HEK293 (cell line): ENCODE measurements at regions not wholly inside any gene's neighbourhood (a gene's known extent, or its start where the extent isn't known, plus 50 kb on each side); places are given as distances from the start of the nearest gene placed in this dataset.

Experiments used
- CTCF ChIA-PET: fragments of 350-600 bp; formaldehyde crosslinking; extraction: SDS; loops from one replicate; lab custom pipeline; 2021; ENCODE audit warnings: antibody characterized with exemption; lab: Yijun Ruan, JAX
- POLR2A ChIA-PET: fragments of 300-600 bp; formaldehyde crosslinking; extraction: SDS; loops from one replicate; lab custom pipeline; 2020; ENCODE audit warnings: antibody characterized with exemption, inconsistent platforms; lab: Yijun Ruan, JAX
- H3K27ac ChIP-seq: fragments of 200-500 bp; sonication (Bioruptor generic); 2 replicates; pipeline ENCODE4 v1.5.1; 2014; ENCODE audit warnings: low read depth, low read length, control low read depth, inconsistent platforms; ENCODE audit errors: extremely low read depth
- H3K36me3 ChIP-seq, 2 experiments: fragments of 200-500 bp in 1 of 2; sonication (Bioruptor generic) in 1 of 2; 1 replicate in 1 of 2; 2 replicates in 1 of 2; pipeline ENCODE4 v1.5.1; 2014 to 2017; ENCODE audit warnings: inconsistent platforms in 2 of 2, low read length in 2 of 2; ENCODE audit not compliant: control insufficient read depth in 2 of 2, insufficient read depth in 1 of 2
- H3K4me1 ChIP-seq: fragments of 200-500 bp; sonication (Bioruptor generic); 2 replicates; pipeline ENCODE4 v1.5.1; 2014; ENCODE audit warnings: mild to moderate bottlenecking, low read length, inconsistent platforms; ENCODE audit not compliant: control insufficient read depth, insufficient read depth
- H3K4me3 ChIP-seq: 2 replicates; pipeline ENCODE4 v1.5.1; 2011; ENCODE audit warnings: low read depth, mild to moderate bottlenecking, control low read depth, low read length, moderate library complexity
- H3K9me3 ChIP-seq: fragments of 200-500 bp; sonication (Bioruptor generic); 2 replicates; pipeline ENCODE4 v1.5.1; 2014; ENCODE audit warnings: low read depth, low read length, inconsistent platforms; ENCODE audit not compliant: control insufficient read depth, insufficient read depth
- BCL11A ChIP-seq: fragments of 450-650 bp; formaldehyde crosslinking; IDR thresholded peaks from 2 replicates; pipeline ENCODE4 v1.5.1; 2016; ENCODE audit warnings: low read depth, missing biosample characterization, missing genetic modification characterization
- INSM2 ChIP-seq: fragments of 450-650 bp; formaldehyde crosslinking; IDR thresholded peaks from 2 replicates; pipeline ENCODE4 v1.5.1; 2016; ENCODE audit warnings: missing biosample characterization, missing genetic modification characterization
- KLF9 ChIP-seq: fragments of 450-650 bp; formaldehyde crosslinking; IDR thresholded peaks from 2 replicates; pipeline ENCODE4 v1.5.1; 2016; ENCODE audit warnings: missing biosample characterization, missing genetic modification characterization, low read depth
- MEIS1 ChIP-seq: sonication (generic); formaldehyde crosslinking; IDR thresholded peaks from 2 replicates; pipeline ENCODE4 v1.8.1; 2022; ENCODE audit warnings: missing genetic modification reagents, mild to moderate bottlenecking, borderline replicate concordance
- PRDM1 ChIP-seq: fragments of 450-650 bp; formaldehyde crosslinking; IDR thresholded peaks from 2 replicates; pipeline ENCODE4; 2016; ENCODE audit warnings: missing biosample characterization, missing genetic modification characterization
- TRIM28 ChIP-seq: IDR thresholded peaks from 2 replicates; pipeline ENCODE4 v1.6.1; 2011; ENCODE audit warnings: low read length, control low read depth, borderline replicate concordance
- ZBTB20 ChIP-seq: fragments of 450-650 bp; formaldehyde crosslinking; IDR thresholded peaks from 2 replicates; pipeline ENCODE4 v1.5.1; 2016; ENCODE audit warnings: missing biosample characterization, missing genetic modification characterization
- ZBTB6 ChIP-seq: fragments of 450-650 bp; formaldehyde crosslinking; IDR thresholded peaks from 2 replicates; pipeline ENCODE4 v1.5.1; 2017; ENCODE audit warnings: missing biosample characterization, missing genetic modification characterization
- ZFHX2 ChIP-seq: fragments of 450-650 bp; formaldehyde crosslinking; conservative IDR thresholded peaks from 2 replicates; pipeline ENCODE4 v1.5.1; 2016; ENCODE audit warnings: missing biosample characterization, missing genetic modification characterization
- ZNF112 ChIP-seq: fragments of 450-650 bp; formaldehyde crosslinking; IDR thresholded peaks from 2 replicates; pipeline ENCODE4 v1.5.0; 2017; ENCODE audit warnings: missing biosample characterization, missing genetic modification characterization
- ZNF169 ChIP-seq: fragments of 450-650 bp; formaldehyde crosslinking; IDR thresholded peaks from 2 replicates; pipeline ENCODE4 v1.5.1; 2016; ENCODE audit warnings: missing biosample characterization, missing genetic modification characterization
- ZNF2 ChIP-seq: fragments of 450-650 bp; formaldehyde crosslinking; IDR thresholded peaks from 2 replicates; pipeline ENCODE4 v1.5.1; 2016; ENCODE audit warnings: missing biosample characterization, missing genetic modification characterization
- ZNF266 ChIP-seq: fragments of 450-650 bp; formaldehyde crosslinking; IDR thresholded peaks from 2 replicates; pipeline ENCODE4 v1.5.1; 2016; ENCODE audit warnings: missing biosample characterization, missing genetic modification characterization, low read depth
- ZNF302 ChIP-seq: fragments of 450-650 bp; formaldehyde crosslinking; IDR thresholded peaks from 2 replicates; pipeline ENCODE4 v1.5.1; 2016; ENCODE audit warnings: missing biosample characterization, missing genetic modification characterization, low read depth
- ZNF529 ChIP-seq: fragments of 450-650 bp; formaldehyde crosslinking; IDR thresholded peaks from 2 replicates; pipeline ENCODE4 v1.5.1; 2017; ENCODE audit warnings: missing genetic modification characterization, missing biosample characterization; ENCODE audit not compliant: insufficient replicate concordance
- ZNF580 ChIP-seq: fragments of 450-650 bp; formaldehyde crosslinking; IDR thresholded peaks from 2 replicates; pipeline ENCODE4 v1.5.1; 2016; ENCODE audit warnings: missing biosample characterization, missing genetic modification characterization
- ZNF747 ChIP-seq: fragments of 450-650 bp; formaldehyde crosslinking; IDR thresholded peaks from 2 replicates; pipeline ENCODE4 v1.5.1; 2016; ENCODE audit warnings: missing biosample characterization, missing genetic modification characterization
- ZSCAN16 ChIP-seq: fragments of 450-650 bp; formaldehyde crosslinking; IDR thresholded peaks from 2 replicates; pipeline ENCODE4 v1.5.1; 2016; ENCODE audit warnings: missing biosample characterization, missing genetic modification characterization
- TF ChIP-seq, protein P1 (sequence below): fragments of 450-650 bp; formaldehyde crosslinking; IDR thresholded peaks from 2 replicates; pipeline ENCODE4 v1.5.1; 2017; ENCODE audit warnings: missing biosample characterization, missing genetic modification characterization

DNA sequence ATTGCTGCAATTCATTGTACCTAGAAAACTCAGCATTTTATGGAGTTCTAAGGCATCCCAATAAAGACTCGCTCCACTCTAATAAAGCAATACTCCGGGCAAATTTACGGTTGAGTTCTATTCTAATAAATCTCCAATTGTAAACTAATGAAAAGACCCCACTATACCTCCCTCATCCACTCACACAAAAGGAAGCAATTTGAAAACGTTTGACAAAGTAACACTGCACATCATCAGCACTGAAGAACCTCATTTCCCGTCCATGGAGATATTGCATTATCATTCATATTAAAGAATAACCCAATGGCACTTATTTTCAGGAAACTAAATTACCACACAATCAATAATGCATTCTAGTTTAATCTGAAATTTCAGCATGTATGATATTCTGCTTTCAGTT, 111.0 kb upstream of the LMO3 start (continued):
- TF ChIP-seq ZNF580 (tag by site-specific recombination) (no peak), ZSCAN16 (tag by site-specific recombination) (no peak)

DNA sequence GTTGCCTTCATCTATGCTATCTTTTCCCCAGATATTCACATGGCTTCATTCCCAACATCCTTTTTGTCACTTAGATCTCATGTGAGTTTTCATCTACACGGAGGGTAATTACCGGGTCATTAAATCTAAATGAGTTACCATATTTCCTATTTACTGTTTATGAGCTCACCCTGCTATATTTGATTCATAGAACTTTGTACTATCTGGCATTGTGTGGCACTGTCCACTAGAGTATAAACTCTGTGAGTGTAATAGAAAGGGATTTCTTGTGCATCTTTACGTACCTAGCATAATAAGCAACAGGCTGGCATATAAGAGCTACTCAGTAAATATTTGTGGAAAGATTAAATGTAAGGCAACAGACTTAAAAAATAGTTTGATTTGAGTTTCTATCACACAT, 86.1 kb upstream of the LMO3 start:
- H3K4me3 ChIP-seq = no peak overlapping the region
- no peaks in the 10 kb centered on the region for H3K36me3 ChIP-seq
- no peak overlapping the region for H3K27ac ChIP-seq
- ChIA-PET POLR2A (no interaction called here), CTCF (no interaction called here)
- H3K4me1 ChIP-seq = no peaks in the 10 kb centered on the region
- TF ChIP-seq, protein P1, sequence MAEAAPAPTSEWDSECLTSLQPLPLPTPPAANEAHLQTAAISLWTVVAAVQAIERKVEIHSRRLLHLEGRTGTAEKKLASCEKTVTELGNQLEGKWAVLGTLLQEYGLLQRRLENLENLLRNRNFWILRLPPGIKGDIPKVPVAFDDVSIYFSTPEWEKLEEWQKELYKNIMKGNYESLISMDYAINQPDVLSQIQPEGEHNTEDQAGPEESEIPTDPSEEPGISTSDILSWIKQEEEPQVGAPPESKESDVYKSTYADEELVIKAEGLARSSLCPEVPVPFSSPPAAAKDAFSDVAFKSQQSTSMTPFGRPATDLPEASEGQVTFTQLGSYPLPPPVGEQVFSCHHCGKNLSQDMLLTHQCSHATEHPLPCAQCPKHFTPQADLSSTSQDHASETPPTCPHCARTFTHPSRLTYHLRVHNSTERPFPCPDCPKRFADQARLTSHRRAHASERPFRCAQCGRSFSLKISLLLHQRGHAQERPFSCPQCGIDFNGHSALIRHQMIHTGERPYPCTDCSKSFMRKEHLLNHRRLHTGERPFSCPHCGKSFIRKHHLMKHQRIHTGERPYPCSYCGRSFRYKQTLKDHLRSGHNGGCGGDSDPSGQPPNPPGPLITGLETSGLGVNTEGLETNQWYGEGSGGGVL = no peak
- TF ChIP-seq BCL11A (tag by site-specific recombination) = no peak
- TF ChIP-seq TRIM28 = no peak
- TF ChIP-seq ZBTB20 (tag by site-specific recombination) = no peak
- H3K9me3 ChIP-seq = no peaks in the 10 kb centered on the region

DNA sequence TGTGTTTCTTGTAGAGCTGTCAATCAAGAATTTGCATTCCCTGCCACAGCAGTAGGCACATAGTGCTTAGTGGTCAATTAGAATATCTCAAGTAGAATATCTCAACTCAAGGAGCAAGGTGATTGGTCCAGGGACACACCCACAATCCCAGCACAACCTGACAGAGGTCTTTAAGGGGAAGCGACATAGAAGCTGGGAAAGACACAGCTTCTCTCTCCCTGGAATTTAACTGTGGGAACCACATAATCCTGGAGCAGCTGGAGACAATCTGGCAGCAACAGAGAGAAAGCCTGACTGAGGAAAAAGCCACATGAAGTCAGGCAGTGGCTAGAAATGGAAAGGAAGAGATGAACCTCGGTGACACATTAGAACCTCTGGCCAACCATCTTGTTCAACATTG, 85.7 kb upstream of the LMO3 start:
- CTCF ChIA-PET = interaction anchor here (0.6 kb wide), 1 partner anchor 1560 kb away, joined by 3 read pairs; no protein-coding TSS in a partner anchor
- H3K27ac ChIP-seq = no peak overlapping the region
- TF ChIP-seq ZNF2 (tag by site-specific recombination) (no peak), ZNF302 (tag by site-specific recombination) (no peak), ZNF529 (tag by site-specific recombination) (no peak), INSM2 (tag by site-specific recombination) (no peak), ZBTB6 (tag by site-specific recombination) (no peak), ZNF169 (no peak), KLF9 (tag by site-specific recombination) (no peak), PRDM1 (no peak), MEIS1 (CRISPR knock-in tag) (no peak), ZNF112 (no peak), ZFHX2 (no peak), ZNF266 (tag by site-specific recombination) (no peak), ZNF747 (tag by site-specific recombination) (no peak)
- TF ChIP-seq, all 188 proteins: peak for 0
- H3K9me3 ChIP-seq = no peaks in the 10 kb centered on the region
- no peaks in the 10 kb centered on the region for H3K4me1 ChIP-seq
- no peaks in the 10 kb centered on the region for H3K36me3 ChIP-seq
- POLR2A ChIA-PET = no interaction called here
- no peak overlapping the region for H3K4me3 ChIP-seq
